ENCODE measurements at regions not wholly inside any gene's neighbourhood (a gene's known extent, or its start where the extent isn't known, plus 50 kb on each side); places are given as distances from the start of the nearest gene placed in this dataset.

GRCh38 chr10:130737621-130738020 lies 573.9 kb downstream of the TCERG1L start:
- H4K91ac ChIP-seq (ENCODE audit: insufficient read length, low read depth, low read length) = no peak overlapping the region
- H3K23ac ChIP-seq (ENCODE audit: insufficient read length, low read depth, low read length) = no peak overlapping the region
- H3K9ac ChIP-seq (ENCODE audit: extremely low read depth, insufficient read length, low read length) = no peak overlapping the region
- no peak overlapping the region for H2BK12ac ChIP-seq (ENCODE audit: insufficient read length, low read depth, low read length)
- no peak overlapping the region for H3K27ac ChIP-seq (ENCODE audit: insufficient read length, low read depth, low read length)
- no peak overlapping the region for H2BK20ac ChIP-seq (ENCODE audit: low read depth, low read length, poor library complexity, severe bottlenecking)
- TF ChIP-seq, protein P1, sequence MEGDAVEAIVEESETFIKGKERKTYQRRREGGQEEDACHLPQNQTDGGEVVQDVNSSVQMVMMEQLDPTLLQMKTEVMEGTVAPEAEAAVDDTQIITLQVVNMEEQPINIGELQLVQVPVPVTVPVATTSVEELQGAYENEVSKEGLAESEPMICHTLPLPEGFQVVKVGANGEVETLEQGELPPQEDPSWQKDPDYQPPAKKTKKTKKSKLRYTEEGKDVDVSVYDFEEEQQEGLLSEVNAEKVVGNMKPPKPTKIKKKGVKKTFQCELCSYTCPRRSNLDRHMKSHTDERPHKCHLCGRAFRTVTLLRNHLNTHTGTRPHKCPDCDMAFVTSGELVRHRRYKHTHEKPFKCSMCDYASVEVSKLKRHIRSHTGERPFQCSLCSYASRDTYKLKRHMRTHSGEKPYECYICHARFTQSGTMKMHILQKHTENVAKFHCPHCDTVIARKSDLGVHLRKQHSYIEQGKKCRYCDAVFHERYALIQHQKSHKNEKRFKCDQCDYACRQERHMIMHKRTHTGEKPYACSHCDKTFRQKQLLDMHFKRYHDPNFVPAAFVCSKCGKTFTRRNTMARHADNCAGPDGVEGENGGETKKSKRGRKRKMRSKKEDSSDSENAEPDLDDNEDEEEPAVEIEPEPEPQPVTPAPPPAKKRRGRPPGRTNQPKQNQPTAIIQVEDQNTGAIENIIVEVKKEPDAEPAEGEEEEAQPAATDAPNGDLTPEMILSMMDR (conservative IDR thresholded peaks at IDR 0.05) = no peak
- WGBS (ENCODE audit: extremely low coverage, insufficient read length, low lambda C conversion rate) = no CpG with 5 or more reads among the region's 5 CpGs
- H4K5ac ChIP-seq (ENCODE audit: insufficient read length, low read depth, low read length) = no peak overlapping the region
- H3K56ac ChIP-seq (ENCODE audit: insufficient read length, low read depth, low read length) = no peak overlapping the region
- H3K4ac ChIP-seq (ENCODE audit: low read depth, low read length) = no peak overlapping the region
- H2AFZ ChIP-seq (ENCODE audit: low read length) = no peak overlapping the region
- Mint-ChIP-seq H3K27ac (no peak overlapping the region), H3K27me3 (ENCODE audit: low read depth) (peaks cover 29% of the 10 kb centered on the region), H3K36me3 (ENCODE audit: insufficient read depth in 1 of 3, low read depth in 3 of 3) (no peaks in the 10 kb centered on the region), H3K9me3 (no peaks in the 10 kb centered on the region; a peak in 2 of 5 replicates), H3K4me1 (peaks cover 3 to 6% of the 10 kb centered on the region in 2 experiments; a peak in 3 of 4 replicates), H3K4me3 (no peak overlapping the region)
- no peak overlapping the region for H2BK120ac ChIP-seq (ENCODE audit: low read depth, low read length, poor library complexity, severe bottlenecking)
- DNase-seq = peak; percentile 46
- H3K4me1 ChIP-seq (ENCODE audit: insufficient read depth, low read length) = no peaks in the 10 kb centered on the region
- H3K23me2 ChIP-seq (ENCODE audit: insufficient read length, low read depth, low read length, poor library complexity, severe bottlenecking) = no peaks in the 10 kb centered on the region
- no peaks in the 10 kb centered on the region for H3K27me3 ChIP-seq (ENCODE audit: insufficient read depth, low read length)
- H3K18ac ChIP-seq (ENCODE audit: insufficient read length, low read depth, low read length) = no peak overlapping the region
- no peak overlapping the region for H3K4me2 ChIP-seq (ENCODE audit: insufficient read depth, insufficient read length, low read length)
- H3T11ph ChIP-seq (ENCODE audit: low read length) = no peak overlapping the region
- H4K20me1 ChIP-seq (ENCODE audit: control insufficient read depth, insufficient read depth, insufficient read length) = no peaks in the 10 kb centered on the region
- H3K79me2 ChIP-seq (ENCODE audit: insufficient read depth, low read length) = no peaks in the 10 kb centered on the region
- no peaks in the 10 kb centered on the region for H3K9me3 ChIP-seq (ENCODE audit: control insufficient read depth, low read depth, low read length)
- H3K14ac ChIP-seq (ENCODE audit: insufficient read depth, low read length) = no peak overlapping the region
- H3K79me1 ChIP-seq (ENCODE audit: insufficient read depth, low read depth, low read length, poor library complexity, severe bottlenecking) = no peaks in the 10 kb centered on the region
- H2BK5ac ChIP-seq (ENCODE audit: insufficient read length, low read length) = no peak overlapping the region
- H4K8ac ChIP-seq (replicated peaks; ENCODE audit: insufficient read length, low read depth, low read length) = no peak overlapping the region
- H2AK5ac ChIP-seq (ENCODE audit: insufficient read length, low read length) = no peak overlapping the region
- no peak overlapping the region for H2BK15ac ChIP-seq (ENCODE audit: low read depth, low read length)

All from H9 (cell line).